Hepatocyte (in vitro differentiated cells): ENCODE measurements at regions not wholly inside any gene's neighbourhood (a gene's known extent, or its start where the extent isn't known, plus 50 kb on each side); places are given as distances from the start of the nearest gene placed in this dataset.

Experiments
- DNase-seq: peaks from one replicate; pipeline ENCODE4 v3.0.0-alpha.2; 2016; ENCODE audit warnings: low spot score
- H2AFZ ChIP-seq: fragments of 200-600 bp; sonication (generic); 2 replicates; pipeline ENCODE4 v1.6.0; 2016; ENCODE audit warnings: antibody characterized with exemption, mild to moderate bottlenecking
- H3K27ac ChIP-seq: fragments of 200-600 bp; sonication (generic); 2 replicates; pipeline ENCODE4 v1.5.1; 2016; ENCODE audit warnings: mild to moderate bottlenecking
- H3K27me3 ChIP-seq: fragments of 200-600 bp; sonication (generic); 2 replicates; pipeline ENCODE4 v1.6.1; 2016
- H3K36me3 ChIP-seq: fragments of 200-600 bp; sonication (generic); replicated peaks from 2 replicates; pipeline ENCODE4 v1.5.1; 2016; ENCODE audit warnings: low read depth; ENCODE audit not compliant: insufficient read depth
- H3K4me1 ChIP-seq: fragments of 200-600 bp; sonication (generic); 2 replicates; pipeline ENCODE4 v1.5.1; 2016; ENCODE audit warnings: mild to moderate bottlenecking, moderate library complexity; ENCODE audit not compliant: insufficient read depth
- H3K4me2 ChIP-seq: fragments of 200-600 bp; sonication (generic); 2 replicates; pipeline ENCODE4 v1.6.0; 2016
- H3K4me3 ChIP-seq: fragments of 200-600 bp; sonication (generic); 2 replicates; pipeline ENCODE4 v1.5.1; 2016; ENCODE audit warnings: mild to moderate bottlenecking
- H3K79me2 ChIP-seq: fragments of 200-600 bp; sonication (generic); 2 replicates; pipeline ENCODE4 v1.6.0; 2017; ENCODE audit warnings: mild to moderate bottlenecking
- H3K9me2 ChIP-seq: fragments of 200-600 bp; sonication (generic); replicated peaks from 2 replicates; pipeline ENCODE4 v1.6.0; 2017; ENCODE audit warnings: mild to moderate bottlenecking; ENCODE audit not compliant: insufficient read depth
- H3K9me3 ChIP-seq: fragments of 200-600 bp; sonication (generic); 2 replicates; pipeline ENCODE4 v1.5.1; 2016; ENCODE audit warnings: low read depth, mild to moderate bottlenecking
- H4K20me1 ChIP-seq: fragments of 200-600 bp; sonication (generic); 2 replicates; pipeline ENCODE4 v1.6.0; 2016; ENCODE audit warnings: mild to moderate bottlenecking; ENCODE audit not compliant: insufficient read depth, poor library complexity, severe bottlenecking
- CTCF ChIP-seq: fragments of 200-600 bp; sonication (generic); IDR thresholded peaks from 2 replicates; pipeline ENCODE4 v1.5.1; 2016; ENCODE audit warnings: antibody characterized with exemption, mild to moderate bottlenecking; ENCODE audit not compliant: poor library complexity
- EZH2 ChIP-seq: fragments of 200-600 bp; sonication (generic); IDR thresholded peaks from 2 replicates; pipeline ENCODE4 v1.6.1; 2016; ENCODE audit warnings: antibody characterized with exemption, mild to moderate bottlenecking, borderline replicate concordance
- EZH2phosphoT487 ChIP-seq: fragments of 200-600 bp; sonication (generic); IDR thresholded peaks from one replicate; pipeline ENCODE4 v1.6.1; 2018; ENCODE audit warnings: antibody characterized with exemption, mild to moderate bottlenecking, low read depth, moderate library complexity; ENCODE audit not compliant: unreplicated experiment, severe bottlenecking
- WGBS: methylation state at CpG from one replicate; pipeline ENCODE4 v1.1.6; 2016; ENCODE audit warnings: low lambda C conversion rate; ENCODE audit errors: missing lambda C conversion rate; 5-methylcytosine and 5-hydroxymethylcytosine counted together

- no peak for DNase-seq
- WGBS = 82% methylated on average over 1 of the region's 1 CpG
- Histone ChIP-seq H2AFZ (no peak overlapping the region), H3K4me1 (no peaks in the 10 kb centered on the region), H3K4me2 (no peak overlapping the region), H3K27me3 (no peaks in the 10 kb centered on the region), H3K36me3 (no peaks in the 10 kb centered on the region), H3K9me3 (no peaks in the 10 kb centered on the region), H3K79me2 (no peaks in the 10 kb centered on the region), H3K4me3 (no peak overlapping the region), H3K27ac (no peak overlapping the region), H4K20me1 (no peaks in the 10 kb centered on the region), H3K9me2 (no peaks in the 10 kb centered on the region)
- no peak for TF ChIP-seq CTCF
- TF ChIP-seq EZH2phosphoT487 = no peak
- no peak for TF ChIP-seq EZH2
These were observed 55.2 kb upstream of the MDM1 start for GRCh38 chr12:68387338-68387737.

- no peak for DNase-seq
- no peaks in the 10 kb centered on the region for H4K20me1 ChIP-seq
- H3K36me3 ChIP-seq = no peaks in the 10 kb centered on the region
- H3K79me2 ChIP-seq = no peaks in the 10 kb centered on the region
- 95% methylated on average over 1 of the region's 1 CpG for WGBS
- H3K27ac ChIP-seq = no peak overlapping the region
- H3K4me3 ChIP-seq = no peak overlapping the region
- H3K4me1 ChIP-seq = no peaks in the 10 kb centered on the region
- H3K4me2 ChIP-seq = no peak overlapping the region
- TF ChIP-seq CTCF = no peak
- no peak for TF ChIP-seq EZH2
- no peak overlapping the region for H2AFZ ChIP-seq
- no peaks in the 10 kb centered on the region for H3K27me3 ChIP-seq
- H3K9me2 ChIP-seq = no peaks in the 10 kb centered on the region
- no peaks in the 10 kb centered on the region for H3K9me3 ChIP-seq
These were observed 57.1 kb upstream of the MDM1 start for GRCh38 chr12:68389305-68389704.

GRCh38 chr12:68391937-68392336 lies 59.8 kb upstream of the MDM1 start:
- 91% methylated on average over 3 of the region's 3 CpGs for WGBS
- H3K4me1 ChIP-seq = no peaks in the 10 kb centered on the region
- no peaks in the 10 kb centered on the region for H4K20me1 ChIP-seq
- no peaks in the 10 kb centered on the region for H3K79me2 ChIP-seq
- H3K9me2 ChIP-seq = no peaks in the 10 kb centered on the region
- H3K4me2 ChIP-seq = no peak overlapping the region
- H3K9me3 ChIP-seq = no peaks in the 10 kb centered on the region
- no peak overlapping the region for H2AFZ ChIP-seq
- H3K27ac ChIP-seq = no peak overlapping the region
- DNase-seq = no peak
- H3K4me3 ChIP-seq = no peak overlapping the region
- H3K36me3 ChIP-seq = no peaks in the 10 kb centered on the region
- TF ChIP-seq CTCF (no peak), EZH2phosphoT487 (no peak), EZH2 (no peak)
- no peaks in the 10 kb centered on the region for H3K27me3 ChIP-seq

- Histone ChIP-seq H3K36me3 (no peaks in the 10 kb centered on the region), H3K27me3 (no peaks in the 10 kb centered on the region), H2AFZ (no peak overlapping the region), H3K4me2 (no peak overlapping the region), H3K4me3 (no peak overlapping the region), H3K9me3 (no peaks in the 10 kb centered on the region), H3K27ac (no peak overlapping the region), H3K9me2 (no peaks in the 10 kb centered on the region), H4K20me1 (no peaks in the 10 kb centered on the region), H3K4me1 (no peaks in the 10 kb centered on the region), H3K79me2 (no peaks in the 10 kb centered on the region)
- no peak for DNase-seq
- TF ChIP-seq EZH2 (no peak), EZH2phosphoT487 (no peak), CTCF (no peak)
These were observed 60.2 kb upstream of the MDM1 start for GRCh38 chr12:68392376-68392775.
